A673 (cell line): ENCODE measurements at regions not wholly inside any gene's neighbourhood (a gene's known extent, or its start where the extent isn't known, plus 50 kb on each side); places are given as distances from the start of the nearest gene placed in this dataset.

Experiments
- BruUV-seq: library from RNA; stranded (reverse); fragments of 400-500 nt; replicated peaks from 2 replicates; lab custom pipeline; 2021; lab: Mats Ljungman, UMichigan
- CTCF ChIA-PET: fragments of 300-600 bp; sonication (Branson Sonifier 250); formaldehyde crosslinking; loops from one replicate; lab custom pipeline; 2022; ENCODE audit warnings: antibody characterized with exemption; lab: Charles Lee
- POLR2A ChIA-PET: fragments of 300-600 bp; sonication (Branson Sonifier 250); formaldehyde crosslinking; loops from one replicate; lab custom pipeline; 2022; ENCODE audit warnings: antibody characterized with exemption; ENCODE audit not compliant: low non-redundant PET; lab: Charles Lee
- DNase-seq: peaks from one replicate; pipeline ENCODE4 v3.0.0-alpha.2; 2015; ENCODE audit warnings: low spot score
- H3K27ac ChIP-seq: fragments of 200-600 bp; sonication (generic); 2 replicates; pipeline ENCODE4 v1.5.1; 2016; ENCODE audit warnings: mixed run types, low read depth, mild to moderate bottlenecking, mixed read lengths, antibody characterized with exemption, low read length; ENCODE audit not compliant: poor library complexity, severe bottlenecking
- H3K27me3 ChIP-seq: fragments of 200-600 bp; sonication (generic); replicated peaks from 2 replicates; pipeline ENCODE4 v1.6.1; 2017; ENCODE audit warnings: mixed run types, low read depth, mild to moderate bottlenecking, mixed read lengths, antibody characterized with exemption, low read length; ENCODE audit not compliant: insufficient read depth, poor library complexity
- H3K36me3 ChIP-seq: fragments of 200-600 bp; sonication (generic); 2 replicates; pipeline ENCODE4 v1.6.1; 2016; ENCODE audit warnings: mixed run types, mild to moderate bottlenecking, mixed read lengths, antibody characterized with exemption, low read length; ENCODE audit not compliant: insufficient read depth, poor library complexity, severe bottlenecking
- H3K4me1 ChIP-seq: fragments of 200-600 bp; sonication (generic); 2 replicates; pipeline ENCODE4 v1.6.1; 2017; ENCODE audit warnings: mixed run types, mild to moderate bottlenecking, mixed read lengths, antibody characterized with exemption, low read length; ENCODE audit not compliant: insufficient read depth, poor library complexity, severe bottlenecking
- H3K4me3 ChIP-seq: fragments of 200-600 bp; sonication (generic); 2 replicates; pipeline ENCODE4 v1.5.1; 2016; ENCODE audit warnings: low read depth, mixed run types, mild to moderate bottlenecking, mixed read lengths, low read length; ENCODE audit not compliant: poor library complexity, severe bottlenecking
- H3K9me3 ChIP-seq: fragments of 200-600 bp; sonication (generic); 2 replicates; pipeline ENCODE4 v1.6.1; 2016; ENCODE audit warnings: mixed run types, low read depth, mild to moderate bottlenecking, mixed read lengths, antibody characterized with exemption, low read length; ENCODE audit not compliant: poor library complexity, severe bottlenecking
- CTCF ChIP-seq: fragments of 300-800, 200-600 bp; sonication (generic); conservative IDR thresholded peaks from 2 replicates; pipeline ENCODE4 v1.5.1; 2017; ENCODE audit warnings: low read depth, mild to moderate bottlenecking, antibody characterized with exemption, low read length, moderate library complexity, mixed read lengths
- EZH2 ChIP-seq: fragments of 200-600 bp; sonication (generic); IDR thresholded peaks from 2 replicates; pipeline ENCODE4 v1.6.1; 2017; ENCODE audit warnings: borderline replicate concordance, low read depth, mild to moderate bottlenecking, mixed read lengths, antibody characterized with exemption, low read length; ENCODE audit not compliant: poor library complexity, severe bottlenecking
- intact Hi-C: fragments of 100-400 bp; cut with micrococcal nuclease; formaldehyde crosslinking; loops from one replicate; pipeline ENCODE4 v1.10.0; 2022; ENCODE audit not compliant: unreplicated experiment

GRCh38 chr12:66049538-66050282 is 80.8 kb downstream of the LLPH start:
- ChIA-PET CTCF (no interaction called here), POLR2A (interaction anchor here (0.5 kb wide), 1 partner anchor 16 kb away, joined by 3 read pairs; no protein-coding TSS in a partner anchor)
- BruUV-seq: no TSS peak
- Histone ChIP-seq H3K4me3 (peak overlapping the region; percentile 24), H3K27ac (peak overlapping the region; percentile 5), H3K36me3 (no peaks in the 10 kb centered on the region), H3K4me1 (peaks cover 23% of the 10 kb centered on the region), H3K9me3 (no peaks in the 10 kb centered on the region), H3K27me3 (no peaks in the 10 kb centered on the region)
- DNase-seq: no peak
- no peak for TF ChIP-seq EZH2
- TF ChIP-seq CTCF: no peak
- intact Hi-C loops: no loop called here

- peak; percentile 44 for DNase-seq
- BruUV-seq: TSS peak; percentile 75
Observed at GRCh38 chr12:66048835-66049537, 81.6 kb downstream of the LLPH start.

More at GRCh38 chr12:66048835-66049537, 81.6 kb downstream of the LLPH start:
- intact Hi-C loops: no loop called here
- Histone ChIP-seq H3K36me3 (no peaks in the 10 kb centered on the region), H3K4me1 (peaks cover 21% of the 10 kb centered on the region), H3K27me3 (no peaks in the 10 kb centered on the region), H3K9me3 (no peaks in the 10 kb centered on the region), H3K4me3 (peak overlapping the region; percentile 24), H3K27ac (peak overlapping the region; percentile 5)
- POLR2A ChIA-PET: interaction anchor here (0.5 kb wide), 1 partner anchor 16 kb away, joined by 3 read pairs; no protein-coding TSS in a partner anchor
- CTCF ChIA-PET: no interaction called here
- TF ChIP-seq EZH2: no peak
- TF ChIP-seq CTCF: no peak
